AG20443 (cell line): ENCODE measurements at regions not wholly inside any gene's neighbourhood (a gene's known extent, or its start where the extent isn't known, plus 50 kb on each side); places are given as distances from the start of the nearest gene placed in this dataset.

Experiments
- DNase-seq: peaks from one replicate; pipeline ENCODE4 v3.0.0; 2012; ENCODE audit warnings: low spot score, mixed read lengths

- no peak for DNase-seq
These were observed 399.4 kb upstream of the MARCKS start for GRCh38 chr6:113457751-113458150.

GRCh38 chr6:113458368-113459010 is 398.7 kb upstream of the MARCKS start:
- no peak for DNase-seq

- DNase-seq: no peak
These were observed 395.8 kb upstream of the MARCKS start for GRCh38 chr6:113461153-113461932.

GRCh38 chr6:113464536-113464935 is 392.6 kb upstream of the MARCKS start:
- DNase-seq: no peak

- peak; percentile 42 for DNase-seq
These were observed 392.2 kb upstream of the MARCKS start for GRCh38 chr6:113464960-113465359.

GRCh38 chr6:113466526-113466925 is 390.6 kb upstream of the MARCKS start:
- no peak for DNase-seq

- DNase-seq: no peak
These were observed 381.8 kb upstream of the MARCKS start for GRCh38 chr6:113475392-113475791.

GRCh38 chr6:113476937-113477839 is 380.0 kb upstream of the MARCKS start:
- DNase-seq: peak; percentile 38

GRCh38 chr6:113480616-113481015 is 376.5 kb upstream of the MARCKS start:
- no peak for DNase-seq

- DNase-seq: peak; percentile 29
These were observed 375.7 kb upstream of the MARCKS start for GRCh38 chr6:113481458-113481857.

GRCh38 chr6:113481910-113482309 is 375.2 kb upstream of the MARCKS start:
- DNase-seq: no peak

- no peak for DNase-seq
These were observed 374.4 kb upstream of the MARCKS start for GRCh38 chr6:113482771-113483170.

GRCh38 chr6:113486199-113486598 is 370.9 kb upstream of the MARCKS start:
- no peak for DNase-seq

- no peak for DNase-seq
These were observed 369.6 kb upstream of the MARCKS start for GRCh38 chr6:113487489-113488058.

- no peak for DNase-seq
These were observed 369.1 kb upstream of the MARCKS start for GRCh38 chr6:113488061-113488460.

GRCh38 chr6:113488812-113489685 is 368.1 kb upstream of the MARCKS start:
- DNase-seq: no peak

- DNase-seq: peak; percentile 19
These were observed 367.0 kb upstream of the MARCKS start for GRCh38 chr6:113489952-113490746.

GRCh38 chr6:113491376-113491775 is 365.8 kb upstream of the MARCKS start:
- DNase-seq: no peak

- DNase-seq: no peak
These were observed 363.2 kb upstream of the MARCKS start for GRCh38 chr6:113493991-113494390.

- DNase-seq: peak; percentile 45
These were observed 361.6 kb upstream of the MARCKS start for GRCh38 chr6:113495521-113495920.
